ENCODE measurements at regions not wholly inside any gene's neighbourhood (a gene's known extent, or its start where the extent isn't known, plus 50 kb on each side); places are given as distances from the start of the nearest gene placed in this dataset.
"Not testable (repeated sequence)": the region's sequence is repeated elsewhere in the genome, so short reads cannot be mapped to it uniquely, and the experiment has no call there.

GRCh38 chr2:221999166-221999565 is 299.6 kb downstream of the PAX3 start:
- no peaks in the 10 kb centered on the region for H3K36me3 ChIP-seq
- no peak for TF ChIP-seq CTCF (IDR thresholded peaks at IDR 0.05)
- no peaks in the 10 kb centered on the region for H3K9me3 ChIP-seq
- H3K4me3 ChIP-seq = no peak overlapping the region
- H3K27me3 ChIP-seq = no peaks in the 10 kb centered on the region
- intact Hi-C loops (cut with DNase I) = no loop called here
- no peak overlapping the region for H3K27ac ChIP-seq
- DNase-seq (ENCODE audit: low spot score in 2 of 2) = no peak
- H3K4me1 ChIP-seq = no peaks in the 10 kb centered on the region

- Histone ChIP-seq H3K9me3 (no peaks in the 10 kb centered on the region), H3K27ac (no peak overlapping the region), H3K4me3 (no peak overlapping the region), H3K4me1 (no peaks in the 10 kb centered on the region), H3K27me3 (no peaks in the 10 kb centered on the region), H3K36me3 (no peaks in the 10 kb centered on the region)
- no peak for TF ChIP-seq CTCF (IDR thresholded peaks at IDR 0.05)
- DNase-seq (ENCODE audit: low spot score in 2 of 2) = no peak
- intact Hi-C loops (cut with DNase I) = no loop called here
Measured at GRCh38 chr2:221997683-221998082, 301.1 kb downstream of the PAX3 start.

GRCh38 chr2:221997100-221997499 is 301.7 kb downstream of the PAX3 start:
- Histone ChIP-seq H3K4me3 (no peak overlapping the region), H3K27me3 (no peaks in the 10 kb centered on the region), H3K36me3 (no peaks in the 10 kb centered on the region), H3K4me1 (no peaks in the 10 kb centered on the region), H3K9me3 (no peaks in the 10 kb centered on the region), H3K27ac (no peak overlapping the region)
- intact Hi-C loops (cut with DNase I) = no loop called here
- DNase-seq (ENCODE audit: low spot score in 2 of 2) = no peak
- no peak for TF ChIP-seq CTCF (IDR thresholded peaks at IDR 0.05)

GRCh38 chr2:221994926-221995325 is 303.9 kb downstream of the PAX3 start:
- Histone ChIP-seq H3K4me3 (no peak overlapping the region), H3K36me3 (no peaks in the 10 kb centered on the region), H3K9me3 (no peaks in the 10 kb centered on the region), H3K4me1 (no peaks in the 10 kb centered on the region), H3K27me3 (no peaks in the 10 kb centered on the region), H3K27ac (no peak overlapping the region)
- intact Hi-C loops (cut with DNase I) = no loop called here
- no peak for TF ChIP-seq CTCF (IDR thresholded peaks at IDR 0.05)
- DNase-seq (ENCODE audit: low spot score in 2 of 2) = no peak

- intact Hi-C loops (cut with DNase I); DNase-seq (ENCODE audit: low spot score in 2 of 2); H3K27ac ChIP-seq; H3K9me3 ChIP-seq; H3K4me3 ChIP-seq; H3K4me1 ChIP-seq; H3K36me3 ChIP-seq; H3K27me3 ChIP-seq: not testable (repeated sequence)
Measured at GRCh38 chr2:221984376-221984775, 314.4 kb downstream of the PAX3 start.

- intact Hi-C loops (cut with DNase I) = no loop called here
- DNase-seq (ENCODE audit: low spot score in 2 of 2) = no peak
- no peak overlapping the region for H3K4me3 ChIP-seq
- TF ChIP-seq CTCF (IDR thresholded peaks at IDR 0.05) = no peak
- no peaks in the 10 kb centered on the region for H3K27me3 ChIP-seq
- H3K9me3 ChIP-seq = no peaks in the 10 kb centered on the region
- no peaks in the 10 kb centered on the region for H3K36me3 ChIP-seq
- H3K27ac ChIP-seq = no peak overlapping the region
- no peaks in the 10 kb centered on the region for H3K4me1 ChIP-seq
Measured at GRCh38 chr2:221981912-221982470, 316.8 kb downstream of the PAX3 start.

Measured in ascending aorta (tissue), 2 donors.